ENCODE measurements at regions not wholly inside any gene's neighbourhood (a gene's known extent, or its start where the extent isn't known, plus 50 kb on each side); places are given as distances from the start of the nearest gene placed in this dataset.

DNA sequence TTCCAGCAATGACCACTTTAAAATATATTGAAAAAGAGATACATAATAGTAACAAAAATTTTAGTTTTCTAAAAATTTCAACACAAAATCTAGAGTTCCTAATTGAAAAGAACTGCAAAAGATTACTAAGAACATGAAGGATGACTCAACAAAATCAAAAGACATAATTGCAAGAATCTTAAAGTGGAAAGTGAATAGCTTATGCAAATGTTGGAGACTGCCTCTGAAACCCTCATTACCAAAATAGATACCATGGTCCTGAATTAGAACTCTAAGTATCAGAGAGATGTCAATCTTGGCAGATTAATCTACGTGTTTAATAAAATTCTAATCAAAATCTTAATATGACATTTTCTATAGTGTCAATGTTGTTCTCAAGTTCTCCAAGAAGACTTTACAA, 60.7 kb upstream of the SGO1 start:
- TF ChIP-seq RAD21 (conservative IDR thresholded peaks at IDR 0.05) = no peak
- no peak for TF ChIP-seq REST (IDR thresholded peaks at IDR 0.05; ENCODE audit: borderline replicate concordance)
- TF ChIP-seq EZH2 (IDR thresholded peaks at IDR 0.05; ENCODE audit: borderline replicate concordance, insufficient read depth, low read length, poor library complexity, severe bottlenecking) = no peak
- no peak for TF ChIP-seq SMC3 (conservative IDR thresholded peaks at IDR 0.05; ENCODE audit: poor library complexity)
- TF ChIP-seq EP300 (conservative IDR thresholded peaks at IDR 0.05; ENCODE audit: poor library complexity, severe bottlenecking) = no peak
- TF ChIP-seq MXI1 (conservative IDR thresholded peaks at IDR 0.05; ENCODE audit: poor library complexity, severe bottlenecking) = no peak
- TF ChIP-seq, protein P1, sequence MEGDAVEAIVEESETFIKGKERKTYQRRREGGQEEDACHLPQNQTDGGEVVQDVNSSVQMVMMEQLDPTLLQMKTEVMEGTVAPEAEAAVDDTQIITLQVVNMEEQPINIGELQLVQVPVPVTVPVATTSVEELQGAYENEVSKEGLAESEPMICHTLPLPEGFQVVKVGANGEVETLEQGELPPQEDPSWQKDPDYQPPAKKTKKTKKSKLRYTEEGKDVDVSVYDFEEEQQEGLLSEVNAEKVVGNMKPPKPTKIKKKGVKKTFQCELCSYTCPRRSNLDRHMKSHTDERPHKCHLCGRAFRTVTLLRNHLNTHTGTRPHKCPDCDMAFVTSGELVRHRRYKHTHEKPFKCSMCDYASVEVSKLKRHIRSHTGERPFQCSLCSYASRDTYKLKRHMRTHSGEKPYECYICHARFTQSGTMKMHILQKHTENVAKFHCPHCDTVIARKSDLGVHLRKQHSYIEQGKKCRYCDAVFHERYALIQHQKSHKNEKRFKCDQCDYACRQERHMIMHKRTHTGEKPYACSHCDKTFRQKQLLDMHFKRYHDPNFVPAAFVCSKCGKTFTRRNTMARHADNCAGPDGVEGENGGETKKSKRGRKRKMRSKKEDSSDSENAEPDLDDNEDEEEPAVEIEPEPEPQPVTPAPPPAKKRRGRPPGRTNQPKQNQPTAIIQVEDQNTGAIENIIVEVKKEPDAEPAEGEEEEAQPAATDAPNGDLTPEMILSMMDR (IDR thresholded peaks at IDR 0.05; ENCODE audit: poor library complexity, severe bottlenecking) = no peak
- Histone ChIP-seq H4K20me1 (ENCODE audit: insufficient read depth) (no peaks in the 10 kb centered on the region), H3K9me3 (ENCODE audit: low read length) (no peaks in the 10 kb centered on the region), H3K79me2 (replicated peaks; ENCODE audit: insufficient read depth, low read length) (no peaks in the 10 kb centered on the region), H3K27me3 (ENCODE audit: insufficient read depth, low read depth, low read length) (no peaks in the 10 kb centered on the region), H3K9ac (ENCODE audit: low read length) (no peak overlapping the region), H3F3A (ENCODE audit: insufficient read depth, low read length, poor library complexity, severe bottlenecking) (no peaks in the 10 kb centered on the region), H3K27ac (ENCODE audit: low read length) (no peak overlapping the region), H3K4me2 (ENCODE audit: low read length) (no peak overlapping the region), H2AFZ (ENCODE audit: low read depth, low read length) (no peak overlapping the region), H3K36me3 (ENCODE audit: insufficient read depth, low read length) (no peaks in the 10 kb centered on the region), H3K4me3 (ENCODE audit: low read length) (no peak overlapping the region), H3K9me2 (ENCODE audit: insufficient read depth, low read length) (no peaks in the 10 kb centered on the region)

DNA sequence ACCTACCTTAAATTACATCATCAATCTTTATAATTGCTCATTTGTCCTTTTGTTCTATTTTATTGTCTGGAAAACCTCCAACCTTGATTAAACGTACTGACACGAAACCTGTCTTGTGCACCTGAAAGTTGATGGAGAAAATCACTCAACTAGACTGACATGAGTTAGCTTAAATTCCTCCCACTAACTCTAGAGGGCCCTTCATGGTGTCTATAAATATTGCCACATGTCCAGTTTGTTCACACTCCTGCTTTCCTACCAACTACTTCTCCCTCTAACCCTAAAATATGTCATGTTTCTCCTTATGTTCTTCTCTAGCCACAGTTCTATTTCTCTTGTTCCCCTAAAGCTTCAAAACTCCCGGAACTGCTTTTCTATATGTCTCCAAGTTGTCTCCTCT, 59.8 kb upstream of the SGO1 start:
- H2AFZ ChIP-seq (ENCODE audit: low read depth, low read length) = no peak overlapping the region
- no peak overlapping the region for H3K4me3 ChIP-seq (ENCODE audit: low read length)
- no peaks in the 10 kb centered on the region for H3K79me2 ChIP-seq (replicated peaks; ENCODE audit: insufficient read depth, low read length)
- no peak overlapping the region for H3K27ac ChIP-seq (ENCODE audit: low read length)
- H3K4me2 ChIP-seq (ENCODE audit: low read length) = no peak overlapping the region
- H3K36me3 ChIP-seq (ENCODE audit: insufficient read depth, low read length) = no peaks in the 10 kb centered on the region
- H3K9me2 ChIP-seq (ENCODE audit: insufficient read depth, low read length) = no peaks in the 10 kb centered on the region
- TF ChIP-seq, protein P1 (IDR thresholded peaks at IDR 0.05; ENCODE audit: poor library complexity, severe bottlenecking) = no peak
- TF ChIP-seq TAF1 (IDR thresholded peaks at IDR 0.05; ENCODE audit: low read depth) (no peak), EZH2 (IDR thresholded peaks at IDR 0.05; ENCODE audit: borderline replicate concordance, insufficient read depth, low read length, poor library complexity, severe bottlenecking) (no peak), RAD21 (conservative IDR thresholded peaks at IDR 0.05) (no peak), SMC3 (conservative IDR thresholded peaks at IDR 0.05; ENCODE audit: poor library complexity) (no peak), MXI1 (conservative IDR thresholded peaks at IDR 0.05; ENCODE audit: poor library complexity, severe bottlenecking) (no peak), POLR2AphosphoS5 (IDR thresholded peaks at IDR 0.05) (no peak)
- no peaks in the 10 kb centered on the region for H3K27me3 ChIP-seq (ENCODE audit: insufficient read depth, low read depth, low read length)
- H3F3A ChIP-seq (ENCODE audit: insufficient read depth, low read length, poor library complexity, severe bottlenecking) = no peaks in the 10 kb centered on the region
- no peak overlapping the region for H3K9ac ChIP-seq (ENCODE audit: low read length)
- H3K9me3 ChIP-seq (ENCODE audit: low read length) = no peaks in the 10 kb centered on the region
- H4K20me1 ChIP-seq (ENCODE audit: insufficient read depth) = no peaks in the 10 kb centered on the region

Data from neural cell (in vitro differentiated cells).